ENCODE measurements at regions not wholly inside any gene's neighbourhood (a gene's known extent, or its start where the extent isn't known, plus 50 kb on each side); places are given as distances from the start of the nearest gene placed in this dataset.

GRCh38 chr3:40701016-40701588, 176.3 kb downstream of the ZNF621 start:
- DNase-seq (ENCODE audit: low read depth), result no peak

- DNase-seq (ENCODE audit: low read depth), result no peak
Measured at GRCh38 chr3:40704224-40704623, 179.5 kb downstream of the ZNF621 start.

- no peak for DNase-seq (ENCODE audit: low read depth)
Measured at GRCh38 chr3:40705663-40706062, 180.9 kb downstream of the ZNF621 start.

- no peak for DNase-seq (ENCODE audit: low read depth)
Measured at GRCh38 chr3:40713306-40713705, 188.5 kb downstream of the ZNF621 start.

GRCh38 chr3:40713795-40714194, 189.0 kb downstream of the ZNF621 start:
- no peak for DNase-seq (ENCODE audit: low read depth)

- DNase-seq (ENCODE audit: low read depth), result no peak
Measured at GRCh38 chr3:40714771-40715345, 190.1 kb downstream of the ZNF621 start.

- no peak for DNase-seq (ENCODE audit: low read depth)
Measured at GRCh38 chr3:40715551-40715950, 190.8 kb downstream of the ZNF621 start.

- no peak for DNase-seq (ENCODE audit: low read depth)
Measured at GRCh38 chr3:40717471-40717870, 192.7 kb downstream of the ZNF621 start.

- DNase-seq (ENCODE audit: low read depth), result no peak
Measured at GRCh38 chr3:40718209-40718608, 193.4 kb downstream of the ZNF621 start.

- no peak for DNase-seq (ENCODE audit: low read depth)
Measured at GRCh38 chr3:40718681-40719080, 193.9 kb downstream of the ZNF621 start.

- no peak for DNase-seq (ENCODE audit: low read depth)
Measured at GRCh38 chr3:40719660-40720287, 195.0 kb downstream of the ZNF621 start.

- no peak for DNase-seq (ENCODE audit: low read depth)
Measured at GRCh38 chr3:40720341-40720740, 195.6 kb downstream of the ZNF621 start.

- DNase-seq (ENCODE audit: low read depth), result no peak
Measured at GRCh38 chr3:40720863-40721262, 196.1 kb downstream of the ZNF621 start.

GRCh38 chr3:40723083-40723660, 198.4 kb downstream of the ZNF621 start:
- no peak for DNase-seq (ENCODE audit: low read depth)

- DNase-seq (ENCODE audit: low read depth), result no peak
Measured at GRCh38 chr3:40725031-40725430, 200.3 kb downstream of the ZNF621 start.

- DNase-seq (ENCODE audit: low read depth), result no peak
Measured at GRCh38 chr3:40731445-40731844, 206.7 kb downstream of the ZNF621 start.

GRCh38 chr3:40736943-40737342, 212.2 kb downstream of the ZNF621 start:
- no peak for DNase-seq (ENCODE audit: low read depth)

GRCh38 chr3:40737343-40737742, 212.6 kb downstream of the ZNF621 start:
- no peak for DNase-seq (ENCODE audit: low read depth)

GRCh38 chr3:40739971-40740370, 215.2 kb downstream of the ZNF621 start:
- DNase-seq (ENCODE audit: low read depth), result no peak

- no peak for DNase-seq (ENCODE audit: low read depth)
Measured at GRCh38 chr3:40741729-40742128, 217.0 kb downstream of the ZNF621 start.

GRCh38 chr3:40745381-40746106, 220.8 kb downstream of the ZNF621 start:
- no peak for DNase-seq (ENCODE audit: low read depth)

GRCh38 chr3:40751666-40752065, 226.9 kb downstream of the ZNF621 start:
- DNase-seq (ENCODE audit: low read depth), result no peak

- DNase-seq (ENCODE audit: low read depth), result no peak
Measured at GRCh38 chr3:40752492-40752891, 227.7 kb downstream of the ZNF621 start.

Data from activated T-helper 9 cell treated with anti-CD3 and anti-CD28 coated beads, Interleukin-2, amount 50 U/mL, for 16 hours (primary cell).